GM19324 (cell line): ENCODE measurements at regions not wholly inside any gene's neighbourhood (a gene's known extent, or its start where the extent isn't known, plus 50 kb on each side); places are given as distances from the start of the nearest gene placed in this dataset.

Source experiments
- ATAC-seq: cut with Tn5 transposase; IDR thresholded peaks from one replicate; pipeline ENCODE4 v1.9.1; 2021; ENCODE audit warnings: mild to moderate bottlenecking, moderate library complexity; ENCODE audit not compliant: unreplicated experiment, low FRiP score

DNA sequence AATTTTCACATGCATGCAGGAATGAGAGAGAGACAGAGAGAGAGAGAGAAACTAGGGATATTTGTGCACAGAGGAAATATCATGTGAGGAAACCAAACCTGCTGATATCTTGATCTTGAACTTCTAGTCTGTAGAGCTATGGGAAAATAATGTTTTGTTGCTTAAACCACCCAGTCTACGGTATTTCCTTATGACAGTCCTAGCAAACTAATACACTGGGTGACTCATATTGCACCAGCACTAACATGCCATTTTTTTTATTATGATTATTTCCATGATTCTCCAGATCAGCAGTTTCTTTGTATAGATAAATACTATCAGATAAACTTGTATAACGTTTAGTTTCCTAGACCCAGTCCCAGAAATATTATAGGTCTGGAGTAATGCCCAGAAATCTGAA, 1259.0 kb downstream of the ZPLD1 start:
- no peak for ATAC-seq

- no peak for ATAC-seq
Observed at GRCh38 chr3:103698646-103699045, 1263.8 kb downstream of the ZPLD1 start.

GRCh38 chr3:103699228-103699627, 1264.4 kb downstream of the ZPLD1 start:
- ATAC-seq, result no peak

DNA sequence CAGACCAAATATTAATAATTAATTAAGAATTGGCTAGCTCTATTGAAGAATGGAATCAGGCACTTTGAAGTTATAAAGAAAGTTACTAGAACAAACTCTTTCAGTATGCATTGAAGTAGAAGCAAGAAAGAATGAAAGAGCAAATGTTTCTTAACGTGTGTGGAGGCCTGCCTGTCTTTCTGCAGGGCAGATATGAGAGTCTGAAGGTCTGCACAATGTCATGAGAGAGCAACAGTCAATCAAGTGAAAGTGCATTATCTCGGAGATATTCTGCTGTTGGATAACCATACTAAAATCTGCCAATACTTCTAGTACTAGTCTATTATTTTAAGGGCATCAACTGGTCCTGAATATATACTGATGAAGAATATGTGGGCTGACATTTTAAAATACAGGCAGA, 1270.8 kb downstream of the ZPLD1 start:
- ATAC-seq, result no peak

- ATAC-seq, result no peak
Observed at GRCh38 chr3:103706671-103707070, 1271.9 kb downstream of the ZPLD1 start.

GRCh38 chr3:103711670-103712069, 1276.9 kb downstream of the ZPLD1 start:
- ATAC-seq, result no peak

GRCh38 chr3:103712320-103713008, 1277.6 kb downstream of the ZPLD1 start:
- ATAC-seq, result no peak

GRCh38 chr3:103729547-103729946, 1294.7 kb downstream of the ZPLD1 start:
- no peak for ATAC-seq

DNA sequence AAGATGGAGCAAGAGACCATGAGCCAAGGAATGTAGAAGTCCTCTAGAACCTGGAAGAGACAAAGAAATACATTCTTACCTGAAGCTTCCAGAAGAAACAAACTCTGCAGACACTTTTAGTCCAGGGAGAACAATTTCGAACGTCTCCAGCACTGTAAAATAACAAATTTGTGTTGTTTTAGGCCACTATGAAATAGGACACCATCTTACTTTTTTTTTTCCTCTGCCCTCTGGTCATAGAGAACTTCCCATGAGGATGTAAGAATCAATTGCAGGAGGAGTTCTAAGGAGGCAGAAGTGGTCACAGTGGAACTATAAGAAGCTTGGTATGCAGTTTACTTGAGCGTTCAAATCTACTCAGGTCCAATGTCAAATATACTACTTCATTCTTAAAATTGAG, 1295.9 kb downstream of the ZPLD1 start:
- no peak for ATAC-seq

DNA sequence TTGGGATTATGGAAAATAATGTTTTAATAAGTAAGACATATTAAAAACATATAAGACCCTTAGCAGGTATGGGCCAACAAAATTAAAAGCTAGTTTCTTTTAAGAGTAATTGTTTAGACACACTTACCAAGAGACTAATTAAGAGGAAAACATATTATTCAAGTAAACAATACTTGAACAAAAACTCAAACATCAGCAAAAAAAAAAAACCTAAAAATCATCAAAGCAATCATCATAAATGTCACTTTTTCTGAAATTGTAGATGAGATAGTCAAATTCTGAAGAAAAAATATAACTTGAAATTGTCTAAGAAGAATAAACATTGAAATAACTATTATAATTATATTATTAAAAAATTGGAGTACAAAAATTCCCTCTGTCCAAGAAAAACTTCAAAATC, 1318.2 kb downstream of the ZPLD1 start:
- no peak for ATAC-seq

- no peak for ATAC-seq
Observed at GRCh38 chr3:103767635-103768034, 1332.8 kb downstream of the ZPLD1 start.

DNA sequence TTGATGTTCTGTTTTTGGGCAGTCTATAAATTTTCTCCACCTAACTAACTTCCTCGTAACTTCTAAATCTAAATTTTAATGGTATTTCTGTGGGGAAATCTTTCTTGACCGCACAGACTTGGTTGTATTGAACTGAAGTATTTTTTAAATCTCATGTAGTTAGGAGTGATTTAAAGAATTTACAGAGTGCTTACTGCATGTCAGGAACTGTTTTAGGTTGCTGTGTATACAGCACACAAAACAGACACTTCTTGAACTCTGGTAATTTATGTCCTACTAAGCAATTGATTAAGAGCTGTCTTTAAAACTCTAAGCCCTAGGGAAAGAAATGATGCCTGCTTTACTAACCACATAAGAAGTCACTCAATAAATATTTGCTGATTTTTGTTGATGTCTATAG, 1350.2 kb downstream of the ZPLD1 start:
- no peak for ATAC-seq

GRCh38 chr3:103785537-103785936, 1350.7 kb downstream of the ZPLD1 start:
- ATAC-seq, result no peak

GRCh38 chr3:103786296-103786695, 1351.5 kb downstream of the ZPLD1 start:
- no peak for ATAC-seq

GRCh38 chr3:103787164-103787871, 1352.5 kb downstream of the ZPLD1 start:
- no peak for ATAC-seq

DNA sequence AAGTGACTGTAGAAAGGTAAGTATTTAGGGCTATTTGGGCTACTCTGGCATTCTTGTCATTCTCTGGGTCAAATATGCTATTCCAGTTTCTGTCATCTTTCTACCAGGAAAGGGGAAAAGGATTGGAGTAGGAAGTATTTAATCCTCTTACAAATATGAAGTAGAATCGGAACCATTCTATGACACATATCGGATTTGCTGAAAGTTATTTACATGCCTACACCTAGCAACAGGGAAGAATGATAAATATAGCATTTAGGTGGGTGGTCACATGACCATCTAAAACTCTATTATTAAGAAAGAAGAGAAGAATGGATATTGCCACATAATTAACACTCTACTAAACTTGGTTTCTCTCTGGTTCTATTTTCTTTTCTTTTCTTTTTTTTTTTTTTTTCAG, 1353.1 kb downstream of the ZPLD1 start:
- ATAC-seq, result no peak

GRCh38 chr3:103791786-103792515, 1357.1 kb downstream of the ZPLD1 start:
- ATAC-seq, result no peak

DNA sequence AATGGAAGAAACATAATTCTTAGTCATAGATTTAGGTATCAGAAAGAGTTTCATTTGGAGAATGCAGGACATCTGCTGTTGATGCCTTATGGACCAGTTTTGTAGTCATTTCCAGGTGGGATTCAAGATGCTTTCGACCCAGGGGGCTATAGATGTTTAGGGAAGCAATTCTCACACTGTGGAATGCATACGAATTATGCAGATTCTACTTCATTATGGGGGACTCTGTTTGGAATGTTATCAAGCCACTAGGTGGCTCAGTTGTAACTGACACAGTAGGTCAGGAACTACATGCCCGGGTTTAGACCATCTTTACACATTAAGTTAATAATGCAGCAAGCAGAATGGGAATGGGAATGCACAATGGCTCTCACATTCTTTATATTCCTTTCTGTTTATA, 1359.8 kb downstream of the ZPLD1 start:
- ATAC-seq, result no peak

GRCh38 chr3:103796068-103796467, 1361.3 kb downstream of the ZPLD1 start:
- no peak for ATAC-seq

DNA sequence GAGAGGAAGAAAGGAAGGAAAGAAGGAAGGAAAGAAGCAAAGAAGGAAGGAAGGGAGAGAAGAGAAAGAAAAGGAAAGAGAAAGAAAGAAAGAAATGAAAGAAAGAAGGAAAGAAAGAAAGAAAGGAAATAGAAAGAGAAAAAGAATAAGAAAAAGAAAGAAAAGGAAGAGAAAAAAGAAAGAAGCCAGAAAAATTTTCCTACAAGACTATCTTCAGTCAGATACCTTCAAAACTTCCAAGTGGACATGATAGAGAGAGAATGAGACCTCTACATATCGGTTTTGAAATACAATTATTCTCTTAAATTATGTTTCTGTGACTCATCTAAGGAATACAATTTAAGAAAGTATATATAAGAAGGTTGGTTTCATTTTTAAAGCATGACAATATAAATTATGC, 1369.0 kb downstream of the ZPLD1 start:
- no peak for ATAC-seq

- no peak for ATAC-seq
Observed at GRCh38 chr3:103810167-103810566, 1375.4 kb downstream of the ZPLD1 start.

GRCh38 chr3:103813955-103814354, 1379.1 kb downstream of the ZPLD1 start:
- ATAC-seq, result no peak
